Thoracic aorta (tissue), 2 donors: ENCODE measurements at regions not wholly inside any gene's neighbourhood (a gene's known extent, or its start where the extent isn't known, plus 50 kb on each side); places are given as distances from the start of the nearest gene placed in this dataset.

Experiments used
- ATAC-seq: fragments of 150-250 bp; one replicate; pipeline ENCODE4 v1.8.0; 2017; ENCODE audit warnings: low read depth; ENCODE audit not compliant: insufficient number of reproducible peaks, low FRiP score
- DNase-seq: peaks from one replicate; pipeline ENCODE4 v3.0.0-alpha.2; 2020; ENCODE audit warnings: low spot score
- H3K27ac ChIP-seq, 2 donors: fragments of 200-600 bp; sonication (generic); 1 replicate in 1 of 2; 2 replicates in 1 of 2; pipeline ENCODE4 v1.5.1; 2016; ENCODE audit warnings: mild to moderate bottlenecking in 2 of 2, moderate library complexity in 2 of 2
- H3K27me3 ChIP-seq: fragments of 200-600 bp; sonication (generic); replicated peaks from 2 replicates; pipeline ENCODE4 v1.6.0; 2016; ENCODE audit warnings: mild to moderate bottlenecking; ENCODE audit not compliant: insufficient read depth
- H3K36me3 ChIP-seq: fragments of 200-600 bp; sonication (generic); one replicate; pipeline ENCODE4 v1.5.1; 2016
- H3K4me1 ChIP-seq, 2 donors: fragments of 200-600 bp; sonication (generic); 1 replicate in 1 of 2; 2 replicates in 1 of 2; pipeline versions ENCODE4 v1.5.1 to v1.6.0; 2016; ENCODE audit warnings: low read depth in 2 of 2, mild to moderate bottlenecking in 1 of 2; ENCODE audit not compliant: control insufficient read depth in 1 of 2
- H3K4me3 ChIP-seq: fragments of 200-600 bp; sonication (generic); 2 replicates; pipeline ENCODE4 v1.5.1; 2016; ENCODE audit warnings: mild to moderate bottlenecking
- H3K9me3 ChIP-seq: fragments of 200-600 bp; sonication (generic); 2 replicates; pipeline ENCODE4 v1.5.1; 2016
- CTCF ChIP-seq: fragments of 200-600 bp; sonication (generic); IDR thresholded peaks from one replicate; pipeline ENCODE4 v1.5.1; 2019; ENCODE audit warnings: antibody characterized with exemption

- no peak overlapping the region for H3K4me3 ChIP-seq
- H3K4me1 ChIP-seq: no peaks in the 10 kb centered on the region
- H3K27ac ChIP-seq: no peak overlapping the region
- H3K36me3 ChIP-seq: no peaks in the 10 kb centered on the region
- H3K27me3 ChIP-seq: no peaks in the 10 kb centered on the region
- TF ChIP-seq CTCF: no peak
- DNase-seq (no peak), ATAC-seq (no peak)
- no peaks in the 10 kb centered on the region for H3K9me3 ChIP-seq
Observed at GRCh38 chr6:133608620-133609019, 280.3 kb upstream of the TCF21 start.

GRCh38 chr6:133609415-133610226 is 279.3 kb upstream of the TCF21 start:
- H3K4me3 ChIP-seq: no peak overlapping the region
- TF ChIP-seq CTCF: no peak
- no peak for ATAC-seq

GRCh38 chr6:133610227-133610840 is 278.6 kb upstream of the TCF21 start:
- TF ChIP-seq CTCF: no peak
- no peak for ATAC-seq
- Histone ChIP-seq H3K36me3 (no peaks in the 10 kb centered on the region), H3K27ac (no peak overlapping the region), H3K4me1 (no peaks in the 10 kb centered on the region), H3K4me3 (no peak overlapping the region), H3K27me3 (no peaks in the 10 kb centered on the region), H3K9me3 (no peaks in the 10 kb centered on the region)
- DNase-seq: no peak

More at GRCh38 chr6:133609415-133610226, 279.3 kb upstream of the TCF21 start:
- Histone ChIP-seq H3K36me3 (no peaks in the 10 kb centered on the region), H3K27me3 (no peaks in the 10 kb centered on the region), H3K9me3 (no peaks in the 10 kb centered on the region), H3K4me1 (no peaks in the 10 kb centered on the region), H3K27ac (no peak overlapping the region)
- no peak for DNase-seq

- Histone ChIP-seq H3K4me1 (no peaks in the 10 kb centered on the region), H3K36me3 (no peaks in the 10 kb centered on the region), H3K4me3 (no peak overlapping the region), H3K9me3 (no peaks in the 10 kb centered on the region), H3K27me3 (no peaks in the 10 kb centered on the region), H3K27ac (no peak overlapping the region)
- ATAC-seq (no peak), DNase-seq (no peak)
- TF ChIP-seq CTCF: no peak
Observed at GRCh38 chr6:133610971-133611370, 277.9 kb upstream of the TCF21 start.

- no peak for TF ChIP-seq CTCF
- no peaks in the 10 kb centered on the region for H3K4me1 ChIP-seq
- no peaks in the 10 kb centered on the region for H3K9me3 ChIP-seq
- H3K27me3 ChIP-seq: no peaks in the 10 kb centered on the region
- no peak overlapping the region for H3K4me3 ChIP-seq
- DNase-seq (no peak), ATAC-seq (no peak)
- no peaks in the 10 kb centered on the region for H3K36me3 ChIP-seq
- H3K27ac ChIP-seq: no peak overlapping the region
Observed at GRCh38 chr6:133612459-133612858, 276.5 kb upstream of the TCF21 start.
